RWPE1 (cell line): ENCODE measurements at regions not wholly inside any gene's neighbourhood (a gene's known extent, or its start where the extent isn't known, plus 50 kb on each side); places are given as distances from the start of the nearest gene placed in this dataset.

ENCODE experiments used
- CTCF ChIA-PET: fragments of 350-600 bp; sonication (Branson Sonifier 250); formaldehyde crosslinking; extraction: SDS; loops from one replicate; lab custom pipeline; 2021; lab: Yijun Ruan, JAX
- POLR2A ChIA-PET: fragments of 400-600 bp; formaldehyde crosslinking; extraction: SDS; loops from one replicate; lab custom pipeline; 2020; ENCODE audit warnings: antibody characterized with exemption; ENCODE audit not compliant: low non-redundant PET; lab: Yijun Ruan, JAX
- DNase-seq: peaks from one replicate; pipeline ENCODE4 v3.0.0; 2012; ENCODE audit warnings: low spot score
- H3K27ac ChIP-seq: fragments of 450-650 bp; 2 replicates; pipeline ENCODE4 v1.5.1; 2017
- TF ChIP-seq, protein P1 (sequence below): fragments of 450-650 bp; conservative IDR thresholded peaks from 2 replicates; pipeline ENCODE4 v1.5.1; 2017; ENCODE audit warnings: low read depth, mild to moderate bottlenecking

DNA sequence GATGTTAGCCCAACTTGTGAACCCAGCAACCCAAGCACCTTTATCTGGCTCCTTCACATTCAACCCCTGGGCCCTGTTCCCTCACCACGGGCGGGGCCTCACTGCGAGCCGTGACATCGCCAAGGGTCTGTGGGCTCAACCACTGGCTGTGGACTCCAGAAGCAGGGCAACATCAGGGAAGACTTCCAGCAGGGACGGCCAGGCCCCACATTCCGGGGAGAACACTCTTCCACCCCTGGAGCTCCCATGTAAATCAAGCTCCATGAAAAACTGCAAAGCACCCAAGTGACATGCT lies 175.3 kb downstream of the ERCC6L2 start:
- ChIA-PET POLR2A (no interaction called here), CTCF (no interaction called here)
- TF ChIP-seq, protein P1, sequence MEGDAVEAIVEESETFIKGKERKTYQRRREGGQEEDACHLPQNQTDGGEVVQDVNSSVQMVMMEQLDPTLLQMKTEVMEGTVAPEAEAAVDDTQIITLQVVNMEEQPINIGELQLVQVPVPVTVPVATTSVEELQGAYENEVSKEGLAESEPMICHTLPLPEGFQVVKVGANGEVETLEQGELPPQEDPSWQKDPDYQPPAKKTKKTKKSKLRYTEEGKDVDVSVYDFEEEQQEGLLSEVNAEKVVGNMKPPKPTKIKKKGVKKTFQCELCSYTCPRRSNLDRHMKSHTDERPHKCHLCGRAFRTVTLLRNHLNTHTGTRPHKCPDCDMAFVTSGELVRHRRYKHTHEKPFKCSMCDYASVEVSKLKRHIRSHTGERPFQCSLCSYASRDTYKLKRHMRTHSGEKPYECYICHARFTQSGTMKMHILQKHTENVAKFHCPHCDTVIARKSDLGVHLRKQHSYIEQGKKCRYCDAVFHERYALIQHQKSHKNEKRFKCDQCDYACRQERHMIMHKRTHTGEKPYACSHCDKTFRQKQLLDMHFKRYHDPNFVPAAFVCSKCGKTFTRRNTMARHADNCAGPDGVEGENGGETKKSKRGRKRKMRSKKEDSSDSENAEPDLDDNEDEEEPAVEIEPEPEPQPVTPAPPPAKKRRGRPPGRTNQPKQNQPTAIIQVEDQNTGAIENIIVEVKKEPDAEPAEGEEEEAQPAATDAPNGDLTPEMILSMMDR, result no peak
- no peak for DNase-seq
- H3K27ac ChIP-seq, result no peak overlapping the region

DNA sequence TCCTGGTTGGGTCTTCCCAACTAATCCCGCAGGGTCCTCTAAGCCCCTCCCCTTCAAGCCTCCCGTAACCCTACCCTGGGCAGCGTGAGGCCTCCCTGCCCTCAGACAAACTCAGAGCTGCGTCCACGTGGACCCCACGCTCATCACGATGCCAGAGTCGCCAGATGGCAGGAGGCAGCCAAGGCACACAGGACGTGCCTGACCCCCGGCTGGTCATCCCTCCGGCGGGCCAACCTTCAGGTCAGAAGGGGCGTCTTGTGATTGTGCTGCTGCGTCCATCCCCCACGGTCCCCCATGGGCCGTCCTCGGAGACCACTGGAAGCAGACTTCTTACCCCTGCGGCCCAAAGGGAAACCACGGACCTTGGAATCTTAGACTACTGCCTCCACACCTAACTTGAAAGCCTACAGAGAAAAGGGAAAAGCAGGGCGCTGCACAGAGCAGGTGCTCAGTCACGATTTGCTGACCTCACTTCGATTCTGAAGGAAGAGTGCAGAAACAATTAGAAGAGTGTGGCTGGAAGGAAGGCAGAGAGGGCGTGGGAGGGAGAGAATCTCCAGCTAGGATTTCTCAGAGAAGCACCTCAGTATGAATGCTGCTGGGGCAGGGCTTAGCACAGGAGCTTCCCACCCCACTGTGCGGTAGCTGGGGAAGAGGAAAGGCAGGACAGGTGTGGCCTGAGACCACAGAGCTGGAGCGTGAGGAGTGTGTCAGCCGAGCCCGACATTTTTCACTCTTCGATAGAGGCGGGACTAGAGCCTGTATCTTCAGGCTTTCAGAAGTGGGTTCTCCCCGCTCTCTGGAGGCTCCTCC lies 174.8 kb downstream of the ERCC6L2 start:
- no peak for DNase-seq
- ChIA-PET POLR2A (no interaction called here), CTCF (no interaction called here)
- TF ChIP-seq, protein P1, result no peak
- no peak overlapping the region for H3K27ac ChIP-seq

DNA sequence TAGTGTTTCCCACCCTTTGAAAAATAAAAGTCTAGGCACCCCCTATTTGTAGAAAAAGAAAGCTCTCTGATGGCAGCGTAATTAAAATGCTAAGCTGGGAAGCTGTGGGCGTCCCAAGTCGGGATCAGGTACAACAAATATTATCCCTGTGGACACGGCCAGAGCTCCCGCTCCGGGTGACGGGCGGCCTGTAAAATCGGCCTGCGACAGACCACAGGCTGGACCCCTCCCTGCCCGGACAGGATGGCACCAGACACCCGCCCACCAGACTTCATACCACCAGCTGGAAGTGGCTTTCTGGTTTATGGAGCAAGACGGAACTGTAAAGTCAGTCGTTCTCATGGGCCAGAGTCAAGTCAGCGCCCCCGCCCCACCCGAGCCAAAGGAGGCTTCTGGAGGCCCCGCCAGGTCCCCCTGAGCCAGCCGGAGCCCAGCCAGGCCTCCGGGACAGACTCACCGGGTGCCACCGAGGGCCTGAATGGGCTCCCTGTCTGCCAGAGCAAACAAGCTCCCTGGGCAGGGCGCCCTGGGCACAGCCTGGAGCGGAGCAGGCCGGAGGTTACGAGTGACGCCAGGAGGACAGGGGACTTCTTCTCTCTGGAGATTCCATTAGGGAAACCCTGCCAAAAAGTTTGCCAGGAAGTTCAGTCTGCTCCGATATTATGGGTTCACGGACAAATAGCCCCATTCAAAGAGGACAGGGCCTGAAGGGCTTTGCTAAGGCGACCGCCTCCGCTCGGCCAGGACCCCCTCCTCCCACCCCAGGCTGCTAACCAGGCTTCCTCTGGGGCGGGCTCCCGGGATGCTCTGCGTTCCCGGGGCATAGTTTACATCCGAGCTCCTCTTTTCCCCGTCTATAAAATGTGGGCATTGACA lies 173.7 kb downstream of the ERCC6L2 start:
- TF ChIP-seq, protein P1, result no peak
- no peak overlapping the region for H3K27ac ChIP-seq
- no peak for DNase-seq
- ChIA-PET POLR2A (no interaction called here), CTCF (interaction anchor here (0.5 kb wide), 1 partner anchor 9 kb away, joined by 5 read pairs; no protein-coding TSS in a partner anchor)

DNA sequence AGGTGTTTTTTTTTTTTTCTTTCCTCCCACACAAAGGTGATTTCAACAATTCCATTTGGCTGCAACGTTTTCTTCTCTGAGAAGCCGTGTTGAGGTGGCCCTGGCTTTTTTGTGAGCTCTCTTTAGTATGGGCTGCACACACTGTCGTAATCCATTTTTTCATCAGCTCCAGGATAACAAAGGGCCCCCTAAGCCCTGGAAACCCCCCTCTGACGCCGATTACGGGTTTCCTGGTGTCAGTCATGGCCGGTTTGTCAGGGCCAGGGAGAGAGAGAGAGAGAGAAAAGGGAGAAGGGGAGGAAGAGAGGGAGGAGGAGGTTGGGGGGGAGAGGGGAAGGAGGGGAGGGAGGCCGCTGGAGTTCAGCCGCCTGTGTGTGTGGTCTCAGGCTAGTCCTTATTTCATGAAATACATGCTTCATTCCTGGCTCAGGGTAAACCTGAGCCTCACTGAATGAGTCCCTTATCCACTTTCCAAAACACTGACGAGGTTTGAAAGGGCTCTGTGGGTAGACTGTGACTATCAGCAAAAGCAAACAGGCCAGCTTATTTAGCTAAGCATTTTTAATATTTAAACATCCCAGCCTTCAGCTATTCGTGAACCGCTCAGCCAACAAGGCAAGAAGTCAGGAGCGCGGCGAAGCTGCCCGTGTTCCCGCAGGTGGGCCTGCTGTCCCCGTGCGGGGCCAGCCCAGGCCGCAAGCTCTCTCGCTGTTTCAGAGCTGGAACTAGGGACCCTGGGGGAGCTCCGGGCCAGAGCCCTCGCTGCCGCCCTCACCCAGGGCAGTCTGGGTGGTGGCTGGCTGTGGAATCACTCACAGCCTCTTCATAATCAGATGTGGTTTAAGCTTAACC lies 172.8 kb downstream of the ERCC6L2 start:
- no peak for DNase-seq
- POLR2A ChIA-PET, result no interaction called here
- CTCF ChIA-PET, result interaction anchor here (0.5 kb wide), 1 partner anchor 8 kb away, joined by 5 read pairs; no protein-coding TSS in a partner anchor
- TF ChIP-seq, protein P1, result no peak
- H3K27ac ChIP-seq, result no peak overlapping the region

DNA sequence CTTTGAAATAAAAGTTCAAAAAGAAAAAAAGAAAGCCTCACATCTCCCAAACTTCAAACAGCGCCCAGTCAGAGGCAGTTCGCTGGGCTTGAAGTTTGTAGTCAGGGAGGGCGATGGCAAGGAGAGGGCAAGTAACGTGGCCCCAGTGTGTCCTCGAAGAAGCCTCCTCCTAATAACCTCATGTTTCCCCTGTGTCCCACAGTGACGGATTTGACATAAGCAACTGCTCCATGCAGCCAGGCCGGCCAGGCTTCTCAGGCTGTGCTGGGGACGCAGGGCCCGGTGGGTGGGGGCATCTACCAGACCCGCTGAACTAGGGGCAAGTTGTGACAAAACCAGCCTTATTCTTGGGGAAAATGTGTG lies 172.2 kb downstream of the ERCC6L2 start:
- DNase-seq, result no peak
- H3K27ac ChIP-seq, result no peak overlapping the region
- ChIA-PET POLR2A (no interaction called here), CTCF (no interaction called here)
- TF ChIP-seq, protein P1, result no peak

DNA sequence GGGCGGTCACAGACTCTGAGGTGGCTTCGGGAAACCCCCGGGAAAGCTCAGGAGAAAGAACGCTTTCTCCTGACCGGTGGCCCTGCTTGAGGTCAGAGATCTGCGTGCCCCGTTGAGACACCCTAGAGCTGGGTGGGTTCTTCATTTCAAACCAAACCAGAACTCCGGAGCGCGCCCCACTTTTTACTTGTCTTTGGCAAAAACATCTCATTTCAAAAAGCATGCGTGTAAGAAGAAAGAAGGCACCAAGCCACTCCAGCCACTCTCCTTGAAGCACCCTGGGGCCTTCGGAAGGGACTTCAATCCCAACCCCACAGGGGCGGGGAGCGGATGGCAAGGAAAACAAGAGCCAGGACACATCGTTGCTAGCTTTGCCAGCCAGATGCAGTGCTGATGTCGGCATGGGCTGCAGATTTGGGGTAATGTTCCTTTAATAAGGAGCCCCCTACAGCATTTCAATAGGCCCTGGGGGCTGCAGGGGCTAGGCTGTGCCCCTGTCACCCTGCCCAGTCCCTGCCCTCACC lies 171.7 kb downstream of the ERCC6L2 start:
- CTCF ChIA-PET, result no interaction called here
- POLR2A ChIA-PET, result no interaction called here
- DNase-seq, result no peak
- TF ChIP-seq, protein P1, result no peak
- no peak overlapping the region for H3K27ac ChIP-seq
